ENCODE measurements at regions not wholly inside any gene's neighbourhood (a gene's known extent, or its start where the extent isn't known, plus 50 kb on each side); places are given as distances from the start of the nearest gene placed in this dataset.

- no peak for DNase-seq (ENCODE audit: low read depth)
These were observed 392.8 kb upstream of the CNR1 start for GRCh38 chr6:88558981-88559380.

- no peak for DNase-seq (ENCODE audit: low read depth)
These were observed 390.5 kb upstream of the CNR1 start for GRCh38 chr6:88556663-88557062.

- no peak for DNase-seq (ENCODE audit: low read depth)
These were observed 382.9 kb upstream of the CNR1 start for GRCh38 chr6:88548891-88549505.

- DNase-seq (ENCODE audit: low read depth): no peak
These were observed 381.6 kb upstream of the CNR1 start for GRCh38 chr6:88547768-88548167.

GRCh38 chr6:88545991-88546390 is 379.8 kb upstream of the CNR1 start:
- no peak for DNase-seq (ENCODE audit: low read depth)

GRCh38 chr6:88544986-88545612 is 379.0 kb upstream of the CNR1 start:
- DNase-seq (ENCODE audit: low read depth): no peak

- no peak for DNase-seq (ENCODE audit: low read depth)
These were observed 373.2 kb upstream of the CNR1 start for GRCh38 chr6:88539295-88539764.

- no peak for DNase-seq (ENCODE audit: low read depth)
These were observed 372.7 kb upstream of the CNR1 start for GRCh38 chr6:88538840-88539239.

- no peak for DNase-seq (ENCODE audit: low read depth)
These were observed 372.1 kb upstream of the CNR1 start for GRCh38 chr6:88538130-88538706.

GRCh38 chr6:88536071-88536625 is 370.0 kb upstream of the CNR1 start:
- no peak for DNase-seq (ENCODE audit: low read depth)

- DNase-seq (ENCODE audit: low read depth): no peak
These were observed 369.2 kb upstream of the CNR1 start for GRCh38 chr6:88535306-88535705.

- DNase-seq (ENCODE audit: low read depth): no peak
These were observed 366.2 kb upstream of the CNR1 start for GRCh38 chr6:88532241-88532860.

GRCh38 chr6:88529726-88530125 is 363.6 kb upstream of the CNR1 start:
- no peak for DNase-seq (ENCODE audit: low read depth)

- no peak for DNase-seq (ENCODE audit: low read depth)
These were observed 354.3 kb upstream of the CNR1 start for GRCh38 chr6:88520445-88520844.

GRCh38 chr6:88520017-88520338 is 353.8 kb upstream of the CNR1 start:
- no peak for DNase-seq (ENCODE audit: low read depth)

GRCh38 chr6:88519301-88520016 is 353.3 kb upstream of the CNR1 start:
- DNase-seq (ENCODE audit: low read depth): no peak

- DNase-seq (ENCODE audit: low read depth): no peak
These were observed 351.6 kb upstream of the CNR1 start for GRCh38 chr6:88517737-88518136.

GRCh38 chr6:88513920-88514319 is 347.8 kb upstream of the CNR1 start:
- no peak for DNase-seq (ENCODE audit: low read depth)

GRCh38 chr6:88513471-88513870 is 347.3 kb upstream of the CNR1 start:
- no peak for DNase-seq (ENCODE audit: low read depth)

- no peak for DNase-seq (ENCODE audit: low read depth)
These were observed 346.8 kb upstream of the CNR1 start for GRCh38 chr6:88512951-88513350.

- no peak for DNase-seq (ENCODE audit: low read depth)
These were observed 336.2 kb upstream of the CNR1 start for GRCh38 chr6:88502391-88502790.

Measured in non-pigmented ciliary epithelial cell (primary cell).